NCI-H1436 treated with DMSO at 0.1 percent for 48 hours (cell line): ENCODE measurements at regions not wholly inside any gene's neighbourhood (a gene's known extent, or its start where the extent isn't known, plus 50 kb on each side); places are given as distances from the start of the nearest gene placed in this dataset.

ENCODE experiments used
- DNase-seq: peaks from one replicate; lab custom pipeline; 2025; lab: John Stamatoyannopoulos, UW

DNA sequence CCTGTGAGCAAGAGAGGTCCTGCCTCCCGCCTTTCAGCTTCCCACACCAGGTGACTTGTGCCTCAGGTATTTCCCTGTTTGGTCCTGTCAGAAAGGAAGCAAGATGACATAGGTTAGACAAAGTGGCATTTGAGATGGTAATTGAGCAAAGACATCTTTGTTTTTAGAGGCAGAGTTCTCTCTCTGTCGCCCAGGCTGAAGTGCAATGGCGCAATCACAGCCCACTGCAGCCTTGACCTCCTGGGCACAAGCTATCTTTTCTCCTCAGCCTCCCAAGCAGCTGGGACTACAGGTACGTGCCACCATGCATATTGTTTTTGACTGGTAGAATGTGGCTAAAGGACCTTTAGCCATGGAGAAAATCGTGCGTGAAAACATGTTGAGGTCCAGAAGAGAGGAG, 339.1 kb downstream of the FGF9 start:
- DNase-seq = no peak

DNA sequence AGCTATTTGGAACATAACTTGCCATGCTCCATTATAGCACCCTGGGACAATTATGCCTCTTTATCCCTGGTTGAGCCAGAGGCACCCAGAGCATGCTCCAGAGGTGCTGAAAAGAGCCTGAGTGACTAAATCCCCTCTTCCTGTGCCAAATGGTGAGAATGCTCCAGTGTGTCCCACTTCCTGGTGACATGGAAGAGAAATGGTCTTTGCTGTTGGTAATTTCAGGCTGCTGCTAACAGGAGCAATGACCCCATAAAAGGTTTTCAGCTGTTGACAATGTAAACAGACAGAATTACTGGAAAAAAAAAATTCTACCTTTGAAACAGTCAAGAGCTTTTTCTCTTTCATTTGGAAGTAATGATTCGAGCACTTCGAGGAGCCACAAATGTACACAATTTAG, 341.8 kb downstream of the FGF9 start:
- DNase-seq = no peak

DNA sequence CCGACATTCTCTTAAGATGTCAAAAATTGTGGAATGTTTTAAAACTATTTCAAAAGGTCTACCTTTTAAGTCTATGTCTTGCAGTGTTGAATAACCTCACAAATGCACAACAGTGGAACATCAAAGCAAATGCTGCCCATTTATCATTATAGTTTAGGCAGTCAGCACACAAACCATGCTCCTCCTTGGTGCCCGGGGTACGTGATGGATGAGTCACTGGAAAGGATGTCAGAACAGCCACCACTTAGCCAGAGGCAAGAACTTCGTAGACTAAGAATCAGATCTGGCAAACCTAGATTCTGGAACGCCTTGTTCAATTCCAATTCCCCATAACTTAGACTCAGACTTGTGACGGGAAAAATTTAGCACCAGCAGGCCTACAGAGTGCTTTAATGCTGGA, 343.6 kb downstream of the FGF9 start:
- DNase-seq = no peak

DNA sequence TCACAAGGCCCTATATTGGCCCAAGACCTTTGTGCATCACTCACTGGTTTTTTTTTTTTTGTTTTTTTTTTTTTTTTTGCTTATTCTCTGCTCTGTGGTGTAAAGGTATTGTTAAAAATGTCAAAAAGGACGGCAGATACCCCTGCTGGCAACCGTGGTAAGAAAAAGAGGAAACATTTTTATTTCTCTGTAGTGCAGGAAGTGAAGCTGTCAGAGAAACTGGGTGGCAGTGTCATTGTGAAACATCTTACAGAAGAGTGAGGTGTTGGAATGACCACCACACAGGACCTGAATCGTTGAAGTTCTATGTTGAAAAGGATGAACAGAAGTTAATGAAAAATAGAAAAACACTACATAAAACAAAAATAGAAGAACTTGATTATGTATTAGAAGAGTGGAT, 346.4 kb downstream of the FGF9 start:
- no peak for DNase-seq

DNA sequence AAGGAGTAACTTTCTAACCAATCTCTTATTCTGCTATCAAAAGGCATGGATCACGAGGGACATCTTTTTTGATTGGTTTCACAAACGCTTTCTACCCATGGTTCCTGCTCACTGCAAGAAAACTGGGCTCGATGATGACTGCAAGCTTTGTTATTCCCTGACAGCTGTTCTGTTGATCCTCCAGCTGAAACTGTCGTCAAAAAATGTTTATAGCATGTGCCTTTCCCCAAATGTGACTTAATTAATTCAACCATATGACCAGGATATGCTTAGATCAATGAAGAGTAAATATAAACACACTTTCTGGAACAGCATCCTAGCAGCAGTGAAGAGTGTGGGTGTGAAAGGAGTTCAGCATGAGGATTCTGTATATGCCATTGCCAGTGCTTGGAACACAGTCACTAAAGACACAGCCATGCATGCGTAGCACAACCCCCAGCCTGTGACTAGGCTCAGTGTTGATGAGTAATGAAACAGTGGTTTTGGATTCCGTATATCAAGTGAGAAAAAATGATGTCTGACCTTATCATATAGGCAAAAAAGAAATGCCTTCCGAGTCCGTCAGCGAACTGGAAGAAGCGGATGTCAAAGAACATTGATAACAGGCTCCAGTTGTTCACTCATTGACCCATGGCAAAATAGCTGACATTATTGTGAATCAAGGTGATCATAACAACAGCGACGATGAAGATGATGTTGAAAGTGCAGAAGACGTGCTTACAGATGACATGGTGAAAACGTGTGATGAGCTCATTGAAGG, 347.4 kb downstream of the FGF9 start:
- DNase-seq = no peak

DNA sequence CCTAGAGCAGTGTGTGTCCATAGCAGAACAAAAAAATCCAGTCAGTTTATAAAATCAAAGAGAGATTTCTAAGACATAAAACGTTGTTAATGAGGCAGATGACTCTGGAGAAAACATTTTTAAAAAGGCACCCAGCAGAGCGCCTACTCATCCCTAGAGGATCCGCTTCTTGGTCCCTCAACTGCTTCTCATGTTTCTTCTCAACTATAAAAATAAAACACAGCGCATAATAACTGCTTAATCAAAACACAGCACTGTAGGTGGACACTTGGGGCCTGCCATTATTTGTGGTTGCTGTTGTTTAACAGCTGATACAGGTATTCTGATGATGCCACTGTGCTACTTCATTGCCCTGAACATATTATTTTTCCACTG, 347.9 kb downstream of the FGF9 start:
- no peak for DNase-seq

DNA sequence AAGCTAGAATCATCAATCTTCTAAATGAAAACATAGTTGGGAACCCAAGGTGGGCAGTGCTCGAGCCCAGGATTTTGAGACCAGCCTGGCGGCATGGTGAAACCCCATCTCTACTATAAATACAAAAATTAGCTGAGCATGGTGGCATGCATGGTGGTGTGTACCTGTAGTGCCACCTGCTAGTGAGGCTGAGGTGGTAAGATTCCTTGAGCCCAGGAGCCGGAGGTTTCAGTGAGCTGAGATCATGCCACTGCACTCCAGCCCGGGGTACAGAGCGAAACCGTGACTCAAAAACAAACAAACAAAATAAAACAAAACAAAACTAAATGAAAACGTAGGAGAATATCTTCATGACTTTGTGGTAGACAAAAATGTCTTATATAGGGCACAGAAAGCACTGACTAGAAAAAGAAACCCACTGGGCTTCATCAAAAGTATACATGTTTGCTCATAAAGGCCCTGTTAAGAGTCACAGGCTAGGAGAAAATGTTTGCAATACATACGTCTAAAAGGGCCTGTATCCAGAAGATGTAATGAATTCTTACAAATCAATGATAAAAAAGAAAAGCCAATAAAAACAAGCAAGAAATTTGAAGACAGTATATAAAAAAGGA, 353.6 kb downstream of the FGF9 start:
- DNase-seq = no peak

DNA sequence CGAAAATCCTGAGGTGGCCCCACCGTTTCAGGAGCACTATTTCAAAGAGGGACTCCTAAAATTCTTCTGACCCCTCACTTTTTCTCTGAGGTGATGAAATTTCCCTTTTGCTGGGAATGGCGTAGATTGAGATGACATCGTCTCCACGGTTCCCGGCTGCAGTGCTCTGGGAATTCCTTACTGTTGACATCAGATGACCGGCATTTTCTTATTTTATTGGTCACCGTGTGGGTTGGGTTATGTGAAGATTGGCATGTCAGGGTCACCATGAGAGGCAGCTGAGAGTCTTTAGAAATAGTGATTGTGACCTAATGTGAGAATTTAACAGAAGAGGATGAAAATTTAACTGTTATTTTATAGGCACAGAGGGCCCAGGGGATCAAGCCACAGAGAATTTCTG, 356.7 kb downstream of the FGF9 start:
- no peak for DNase-seq

DNA sequence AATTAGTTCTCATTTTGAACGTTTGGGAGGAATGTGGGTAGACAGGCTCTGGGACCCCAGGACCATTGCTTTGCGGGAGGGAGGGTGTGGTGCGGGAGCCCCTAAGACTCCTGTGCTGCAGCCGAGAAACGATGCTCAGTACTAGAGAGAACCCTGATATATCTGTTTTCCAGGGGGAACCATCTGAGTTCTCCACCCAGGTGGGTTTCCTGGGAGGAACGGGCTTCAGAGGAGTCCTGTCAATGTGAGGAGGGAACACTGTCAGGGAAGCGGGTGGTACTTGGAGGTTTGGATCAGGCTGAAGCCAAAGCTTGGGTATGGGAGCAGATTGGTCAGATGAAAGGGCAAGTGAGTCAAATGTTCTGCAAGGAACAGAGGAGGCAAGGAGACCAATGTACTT, 358.0 kb downstream of the FGF9 start:
- DNase-seq = no peak

DNA sequence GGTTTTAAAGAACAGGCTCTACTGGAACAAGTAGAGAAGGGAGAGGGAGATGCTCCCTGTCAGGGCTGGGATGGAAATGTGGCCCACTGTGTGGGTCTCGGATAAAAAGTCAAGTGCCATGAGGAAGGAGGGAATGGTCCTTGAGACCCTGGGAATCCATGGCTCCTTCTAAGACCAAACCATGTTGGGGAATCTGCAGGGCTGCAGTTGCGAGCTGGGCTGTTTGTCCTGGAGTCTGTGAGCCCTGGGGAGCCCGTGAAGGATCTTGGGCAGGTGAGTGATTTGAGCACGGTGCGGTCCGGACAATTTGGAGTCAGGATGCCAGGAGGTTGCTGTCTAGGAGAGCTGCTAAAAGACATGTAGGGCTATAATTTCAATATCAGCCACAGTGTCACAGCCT, 359.4 kb downstream of the FGF9 start:
- no peak for DNase-seq

DNA sequence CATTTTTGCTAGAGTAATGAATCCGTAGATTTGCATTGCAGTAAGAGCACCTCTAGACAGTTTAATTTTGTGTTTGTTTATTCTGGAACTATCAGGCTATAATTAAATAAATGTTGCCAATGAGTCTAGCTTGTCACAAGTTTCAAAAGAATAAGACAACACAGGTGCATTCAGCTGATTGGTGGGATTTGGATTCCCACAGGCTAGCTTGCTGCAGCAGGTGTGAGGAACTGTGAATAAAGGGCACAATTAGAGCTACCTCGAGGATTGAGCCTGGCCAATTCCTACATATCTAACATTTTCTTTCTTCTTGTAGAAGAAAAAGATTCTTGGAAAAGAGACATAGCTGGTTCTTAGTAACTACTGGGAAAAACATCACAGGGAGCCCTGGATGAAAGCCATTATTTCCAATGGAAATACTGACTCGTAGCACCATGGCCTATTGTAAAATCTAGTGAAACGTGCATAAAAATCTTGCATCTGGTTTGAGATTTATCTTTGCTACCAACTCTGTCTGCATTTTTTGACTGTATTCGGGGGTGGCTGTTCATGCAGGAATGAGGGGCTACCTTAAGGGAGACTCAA, 360.9 kb downstream of the FGF9 start:
- DNase-seq = no peak

DNA sequence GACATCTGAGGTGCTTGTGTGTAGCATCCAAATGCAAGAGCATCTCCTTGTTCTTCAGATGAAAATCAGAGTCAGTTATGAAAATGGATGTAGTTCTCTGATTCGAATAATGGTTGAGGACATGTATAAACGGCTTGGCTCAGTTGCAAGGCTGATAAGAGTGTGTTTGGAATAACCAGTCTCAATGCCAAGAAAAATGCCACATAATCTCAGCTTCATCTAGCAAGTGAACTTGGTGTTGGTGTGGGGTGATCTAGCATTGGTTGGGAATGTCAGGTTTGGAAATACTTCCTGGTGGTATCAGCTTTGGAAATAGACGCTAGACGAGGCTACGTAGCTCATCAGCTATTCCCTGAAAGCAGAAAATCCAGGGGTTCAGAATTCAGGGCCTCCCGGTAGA, 362.0 kb downstream of the FGF9 start:
- no peak for DNase-seq

DNA sequence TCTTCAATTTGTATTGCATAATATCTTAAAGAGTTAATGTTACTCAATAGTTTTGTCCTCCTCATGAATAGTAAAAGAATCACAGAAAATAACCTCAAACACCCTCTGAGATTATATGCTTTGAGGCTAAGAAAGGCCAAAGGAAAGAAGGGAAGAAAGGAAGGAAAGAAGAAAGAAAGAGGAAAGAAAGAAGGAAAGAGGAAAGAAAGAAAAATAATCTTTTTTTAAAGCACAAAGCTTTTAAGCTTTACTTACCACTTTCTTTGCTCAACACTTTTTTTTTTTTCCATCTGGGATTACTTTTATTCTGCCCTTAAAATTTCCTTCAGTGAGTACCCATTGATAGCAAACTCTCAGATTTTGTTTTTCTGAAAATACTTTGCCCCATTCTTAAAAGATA, 369.1 kb downstream of the FGF9 start:
- no peak for DNase-seq

DNA sequence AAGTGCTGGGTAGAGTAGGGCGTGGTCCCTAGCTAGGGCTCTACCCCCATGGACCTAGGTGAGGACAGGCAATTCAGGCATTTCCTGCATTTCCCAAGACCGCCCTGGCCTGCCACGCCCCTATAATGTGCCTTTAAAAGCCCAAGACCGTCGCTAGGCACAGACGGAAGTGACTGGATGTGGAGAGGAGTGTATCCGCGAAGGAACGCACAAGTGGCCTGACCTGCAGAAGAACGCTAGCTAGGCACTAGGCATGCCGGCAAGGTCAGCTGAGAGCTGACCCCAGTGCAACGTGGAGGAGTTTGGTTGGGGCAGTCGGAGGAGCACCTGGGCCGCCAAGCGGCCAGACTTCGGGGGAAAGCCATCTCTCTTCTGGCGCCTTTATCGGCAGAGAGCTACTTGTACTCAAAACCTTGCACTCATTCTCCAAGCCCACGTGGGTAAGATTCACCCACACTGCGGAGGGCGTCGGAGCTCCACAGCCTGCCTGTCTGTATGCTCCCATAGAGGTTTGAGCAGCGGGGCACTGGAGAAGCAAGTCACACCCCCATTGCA, 370.0 kb downstream of the FGF9 start:
- no peak for DNase-seq

DNA sequence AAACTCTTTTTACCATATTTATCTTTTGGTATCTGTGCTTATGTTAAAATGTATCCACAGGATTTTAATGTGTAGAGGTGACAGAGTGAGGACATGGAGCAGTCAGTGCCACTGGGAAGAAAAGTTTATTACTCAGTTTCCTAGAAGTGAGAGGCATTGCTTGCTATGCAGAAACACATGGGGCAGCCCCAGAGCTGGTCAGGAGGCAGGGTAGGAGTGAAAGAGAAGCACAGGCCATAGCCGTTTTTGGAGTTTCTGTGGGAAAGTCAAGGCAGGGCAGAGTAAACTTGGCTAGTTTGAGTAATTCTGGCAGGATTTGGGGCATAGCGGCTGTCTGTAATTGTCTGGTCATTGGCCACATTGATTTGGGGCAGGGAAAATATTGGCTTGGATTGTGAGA, 370.9 kb downstream of the FGF9 start:
- no peak for DNase-seq

DNA sequence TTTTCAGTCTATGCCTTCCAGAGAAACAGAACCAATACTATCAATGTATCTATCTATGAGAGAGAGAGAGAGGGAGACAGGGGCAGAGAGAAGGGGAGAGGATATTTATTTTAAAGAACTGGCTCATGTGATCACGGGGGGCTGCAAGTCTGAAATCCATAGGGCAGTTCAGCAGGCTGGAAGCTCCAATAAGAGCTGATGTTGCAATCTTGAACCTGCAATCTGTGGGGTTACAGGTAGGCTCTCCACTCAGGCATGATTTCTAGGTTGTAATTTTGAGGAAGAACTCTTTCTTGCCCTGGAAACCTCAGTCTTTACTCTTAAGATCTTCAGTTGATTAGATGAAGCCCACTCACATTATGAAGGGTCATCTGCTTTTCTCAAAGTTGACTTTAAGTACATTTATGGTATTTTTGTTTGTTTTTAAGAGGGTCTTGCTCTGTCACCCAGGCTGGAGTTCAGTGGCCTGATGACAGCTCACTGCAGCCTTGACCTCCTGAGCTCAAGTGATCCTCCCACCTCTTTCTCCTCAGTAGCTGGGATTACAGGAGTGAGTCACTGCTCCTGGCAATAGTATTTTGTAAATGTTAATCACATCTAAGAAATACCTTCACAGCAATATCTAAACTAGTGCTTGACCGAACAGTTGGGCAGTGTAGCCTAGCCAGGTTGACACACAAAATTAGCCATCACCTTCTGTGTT, 376.4 kb downstream of the FGF9 start:
- DNase-seq = no peak

DNA sequence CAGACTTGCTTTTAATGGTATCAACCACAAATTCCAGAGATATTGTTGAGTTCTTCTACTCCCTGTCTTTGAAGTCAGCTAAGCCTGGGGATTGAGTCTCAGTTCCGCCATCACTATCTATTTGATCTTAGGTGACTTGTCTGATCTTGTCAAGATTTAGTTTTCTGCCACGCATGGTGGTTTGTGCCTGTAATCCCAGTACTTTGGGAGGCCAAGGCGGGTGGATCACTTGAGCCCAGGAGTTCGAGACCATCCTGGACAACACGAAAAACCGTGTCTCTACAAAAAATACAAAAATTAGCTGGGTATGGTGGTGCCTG, 376.9 kb downstream of the FGF9 start:
- DNase-seq = no peak

DNA sequence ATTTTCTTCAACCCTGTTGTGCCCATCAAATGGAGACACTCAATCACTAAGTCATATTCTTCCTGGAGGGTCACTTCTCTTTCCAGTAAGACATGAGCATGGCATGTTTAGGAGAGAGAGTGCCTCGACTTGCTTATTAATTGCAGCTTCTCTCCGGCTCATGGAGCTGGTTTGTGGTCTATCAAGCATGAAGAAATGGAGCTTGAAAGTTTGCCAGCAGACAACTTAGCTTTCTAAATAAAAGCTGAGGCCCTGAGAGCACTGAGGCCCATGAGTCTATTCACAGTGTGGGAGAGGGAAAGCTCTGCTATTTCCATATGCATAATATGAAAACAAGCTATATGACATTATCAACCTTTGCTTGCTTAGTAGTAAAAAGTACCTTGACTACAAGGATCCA, 378.5 kb downstream of the FGF9 start:
- no peak for DNase-seq

DNA sequence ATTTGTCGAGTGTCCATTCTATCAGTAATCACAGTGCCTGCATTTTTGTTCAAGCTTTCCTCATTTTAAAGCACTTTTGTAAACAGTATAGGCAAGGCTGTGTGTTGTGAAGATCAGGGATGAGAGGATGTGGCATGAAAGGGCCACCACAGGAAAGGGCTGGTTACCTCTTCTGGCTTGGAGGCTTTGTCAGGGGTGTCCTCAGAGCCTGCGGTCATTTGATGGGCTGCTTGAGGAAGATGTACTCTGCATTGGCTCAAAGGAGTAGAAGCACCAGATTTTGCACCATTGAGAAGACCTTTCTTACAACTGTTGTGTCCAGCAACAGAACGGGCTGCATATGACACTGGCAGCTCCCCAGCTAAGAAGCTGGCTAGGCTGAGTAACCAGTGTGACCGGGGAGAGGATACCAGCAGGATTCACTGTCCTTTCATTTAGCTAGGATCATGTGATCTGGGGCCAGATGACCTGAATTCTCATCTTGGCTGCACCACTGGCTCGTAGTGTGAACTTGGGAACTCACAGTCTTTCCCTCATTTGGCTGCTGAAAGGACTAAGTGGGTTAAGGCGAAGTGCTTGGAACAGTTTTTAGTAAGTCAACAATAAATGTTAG, 380.2 kb downstream of the FGF9 start:
- no peak for DNase-seq

DNA sequence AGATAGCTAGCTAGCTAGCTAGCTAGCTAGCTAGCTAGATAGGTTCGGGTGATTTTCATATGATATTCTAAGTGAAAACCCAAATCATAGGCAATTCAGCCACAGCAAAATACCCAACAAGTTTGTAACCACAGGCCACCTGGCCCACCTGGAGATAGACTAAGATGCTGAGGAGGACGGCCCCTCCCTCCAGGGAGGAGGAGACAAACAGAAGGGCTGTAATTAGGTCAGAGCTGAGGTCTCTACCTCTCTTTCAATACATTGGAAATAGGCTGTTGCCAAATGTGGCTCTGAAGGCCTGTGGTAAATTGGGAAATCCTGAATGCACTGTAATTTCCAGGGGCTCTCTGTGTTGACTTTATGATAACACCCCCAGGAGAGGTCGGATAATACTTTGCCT, 382.2 kb downstream of the FGF9 start:
- no peak for DNase-seq

DNA sequence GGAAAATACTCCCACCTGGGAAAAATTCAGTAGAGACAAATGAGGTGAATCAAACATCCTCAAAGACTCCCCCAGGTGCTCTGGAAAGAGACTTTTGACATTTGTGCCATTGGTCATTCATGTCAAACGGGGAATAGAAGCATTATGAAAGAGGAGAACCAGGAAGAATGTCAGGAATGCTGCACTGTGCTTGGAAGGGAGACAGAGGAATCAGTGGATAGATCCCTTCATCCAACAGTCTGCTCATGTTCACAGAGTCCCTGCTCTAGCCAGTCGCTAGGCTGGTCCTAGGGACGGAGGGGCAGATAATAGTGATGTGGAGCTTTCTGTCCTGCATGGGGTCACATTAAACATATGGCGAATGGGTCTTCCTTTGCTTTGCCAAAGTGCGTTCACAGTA, 384.4 kb downstream of the FGF9 start:
- no peak for DNase-seq

DNA sequence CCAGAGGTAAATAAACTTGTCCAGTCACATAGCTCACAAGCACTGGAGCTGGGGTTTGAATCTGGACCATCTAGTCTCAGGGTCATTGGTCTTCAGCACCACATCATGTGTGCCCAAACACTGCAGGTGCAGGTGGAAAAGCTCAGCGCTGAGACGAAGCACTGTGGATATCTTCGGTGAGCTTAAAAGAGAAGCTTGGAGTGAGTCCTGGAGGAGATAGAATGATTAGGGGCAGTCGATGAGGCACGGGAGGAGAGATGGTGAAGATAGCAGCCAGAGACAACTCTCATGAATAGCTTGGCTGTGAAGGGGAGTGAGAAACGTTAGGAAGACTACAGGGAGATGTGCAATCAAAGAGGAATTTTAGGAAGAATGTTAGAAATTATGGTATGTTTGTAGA, 389.3 kb downstream of the FGF9 start:
- DNase-seq = no peak

DNA sequence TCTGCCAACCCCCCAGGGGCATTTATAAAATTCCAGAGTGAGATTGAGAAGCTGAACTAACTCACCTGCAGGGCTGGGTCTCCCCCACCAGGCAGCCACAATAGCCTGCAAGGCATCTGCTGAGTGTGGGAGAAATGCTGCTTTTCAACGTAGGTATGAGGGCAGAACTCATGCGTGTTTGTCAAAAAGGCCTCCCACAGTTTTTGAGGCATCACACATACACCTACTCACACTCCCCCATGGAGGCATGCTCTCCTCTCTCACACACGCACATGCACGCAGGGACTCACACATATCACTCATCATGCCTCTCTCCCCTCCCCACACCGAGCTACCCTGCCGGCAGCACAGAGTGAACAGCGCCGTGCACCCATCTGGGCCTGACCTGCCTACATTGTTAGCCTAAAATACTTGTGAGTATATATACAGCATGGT, 390.5 kb downstream of the FGF9 start:
- DNase-seq = no peak
